Brain microvascular endothelial cell (primary cell): ENCODE measurements at regions not wholly inside any gene's neighbourhood (a gene's known extent, or its start where the extent isn't known, plus 50 kb on each side); places are given as distances from the start of the nearest gene placed in this dataset.
"Not testable (repeated sequence)": the region's sequence is repeated elsewhere in the genome, so short reads cannot be mapped to it uniquely, and the experiment has no call there.

Experiments used
- DNase-seq: peaks from one replicate; pipeline ENCODE4 v3.0.0-alpha.2; 2020
- H3K27ac ChIP-seq: fragments of 250-450 bp; sonication (Bioruptor Pico); 2 replicates; pipeline ENCODE4 v1.5.1; 2020; ENCODE audit warnings: mild to moderate bottlenecking, moderate library complexity
- H3K27me3 ChIP-seq: fragments of 250-450 bp; sonication (Bioruptor Pico); replicated peaks from 2 replicates; pipeline ENCODE4 v1.5.1; 2020; ENCODE audit warnings: mild to moderate bottlenecking
- H3K36me3 ChIP-seq: fragments of 250-450 bp; sonication (Bioruptor Pico); replicated peaks from 2 replicates; pipeline ENCODE4 v1.5.1; 2020; ENCODE audit warnings: mild to moderate bottlenecking
- H3K4me3 ChIP-seq: 2 replicates; pipeline ENCODE4 v1.5.1; 2011; ENCODE audit warnings: low read depth, mild to moderate bottlenecking, control low read depth, low read length, moderate library complexity
- CTCF ChIP-seq: IDR thresholded peaks from 2 replicates; pipeline ENCODE4 v1.5.1; 2011; ENCODE audit warnings: low read depth, mild to moderate bottlenecking, moderate library complexity, low read length, control low read depth, inconsistent platforms; ENCODE audit errors: missing control alignments
- in situ Hi-C: cut with HindIII; loops from 2 replicates; pipeline ENCODE4 v1.10.0; 2017; ENCODE audit warnings: low sequenced_read_pairs, low pct_ligation_motif_present

- Histone ChIP-seq H3K27ac (no peak overlapping the region), H3K36me3 (no peaks in the 10 kb centered on the region), H3K4me3 (no peak overlapping the region), H3K27me3 (no peaks in the 10 kb centered on the region)
- in situ Hi-C loops = no loop called here
- DNase-seq = no peak
- TF ChIP-seq CTCF = no peak
Measured at GRCh38 chr4:189001971-189002450, 862.8 kb downstream of the TRIML1 start.

DNA sequence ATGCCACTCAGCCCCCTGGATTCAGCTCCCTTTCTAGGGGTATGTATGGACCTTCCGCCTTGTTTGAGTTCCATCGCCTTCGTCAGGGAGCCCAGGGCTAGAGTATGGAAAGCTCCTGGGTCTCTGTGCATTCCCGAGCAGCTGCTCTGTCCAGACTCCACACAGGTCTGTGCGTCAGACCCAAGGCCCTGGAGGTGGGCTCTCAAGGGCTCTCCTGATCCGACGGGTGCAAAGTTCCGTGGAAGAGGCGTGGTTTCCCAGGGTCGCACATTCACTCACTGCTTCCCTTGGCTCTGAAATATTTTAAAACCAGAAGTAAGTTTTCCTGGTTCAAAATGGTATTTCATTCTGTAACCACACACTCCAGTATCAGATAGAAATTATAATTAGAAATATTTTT, 863.2 kb downstream of the TRIML1 start:
- in situ Hi-C loops = no loop called here
- Histone ChIP-seq H3K4me3 (no peak overlapping the region), H3K27me3 (no peaks in the 10 kb centered on the region), H3K27ac (no peak overlapping the region), H3K36me3 (no peaks in the 10 kb centered on the region)
- no peak for TF ChIP-seq CTCF
- DNase-seq = no peak

DNA sequence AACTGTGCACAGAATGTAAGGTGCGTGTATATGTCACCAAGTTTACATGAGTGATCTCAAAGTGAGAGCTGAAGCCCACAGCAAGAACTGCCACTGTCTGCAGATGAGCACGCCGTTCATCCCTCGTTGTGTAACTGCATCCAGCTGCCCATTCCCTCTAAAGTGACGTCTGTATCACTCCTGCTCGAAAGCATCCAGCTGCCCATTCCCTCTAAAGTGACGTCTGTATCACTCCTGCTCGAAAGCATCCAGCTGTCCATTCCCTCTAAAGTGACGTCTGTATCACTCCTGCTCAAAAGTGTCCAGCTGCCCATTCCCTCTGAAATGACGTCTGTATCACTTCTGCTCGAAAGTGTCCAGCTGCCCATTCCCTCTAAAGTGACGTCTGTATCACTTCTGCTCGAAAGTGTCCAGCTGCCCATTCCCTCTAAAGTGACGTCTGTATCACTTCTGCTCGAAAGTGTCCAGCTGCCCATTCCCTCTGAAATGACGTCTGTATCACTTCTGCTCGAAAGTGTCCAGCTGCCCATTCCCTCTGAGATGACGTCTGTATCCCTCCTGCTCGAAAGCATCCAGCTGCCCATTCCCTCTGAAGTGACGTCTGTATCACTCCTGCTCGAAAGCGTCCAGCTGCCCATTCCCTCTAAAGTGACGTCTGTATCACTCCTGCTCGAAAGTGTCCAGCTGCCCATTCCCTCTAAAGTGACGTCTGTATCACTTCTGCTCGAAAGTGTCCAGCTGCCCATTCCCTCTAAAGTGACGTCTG, 871.4 kb downstream of the TRIML1 start:
- H3K4me3 ChIP-seq, H3K36me3 ChIP-seq, DNase-seq, H3K27me3 ChIP-seq, H3K27ac ChIP-seq, in situ Hi-C loops: not testable (repeated sequence)

DNA sequence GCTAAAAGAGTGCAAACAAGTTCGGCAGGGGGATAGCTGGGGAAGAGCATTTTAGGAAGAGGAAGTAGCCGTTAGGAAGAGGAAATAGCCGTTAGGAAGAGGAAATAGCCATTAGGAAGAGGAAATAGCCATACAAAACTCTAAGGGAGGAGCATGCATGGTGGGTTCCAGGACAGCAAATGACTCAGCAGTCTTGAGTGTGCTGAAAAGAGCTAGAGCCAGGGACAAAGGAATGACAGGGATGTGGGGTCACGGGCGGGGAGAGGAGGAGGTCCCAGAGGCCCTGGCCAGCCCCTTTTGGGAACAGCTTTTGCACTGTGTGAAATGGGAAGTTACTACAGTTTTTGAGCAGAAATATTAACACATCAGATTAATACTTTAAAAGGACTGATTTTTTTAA, 882.6 kb downstream of the TRIML1 start:
- TF ChIP-seq CTCF = no peak
- Histone ChIP-seq H3K27me3 (no peaks in the 10 kb centered on the region), H3K27ac (peak overlapping the region; percentile 57), H3K4me3 (no peak overlapping the region), H3K36me3 (no peaks in the 10 kb centered on the region)
- DNase-seq = peak; percentile 45
- in situ Hi-C loops = no loop called here

DNA sequence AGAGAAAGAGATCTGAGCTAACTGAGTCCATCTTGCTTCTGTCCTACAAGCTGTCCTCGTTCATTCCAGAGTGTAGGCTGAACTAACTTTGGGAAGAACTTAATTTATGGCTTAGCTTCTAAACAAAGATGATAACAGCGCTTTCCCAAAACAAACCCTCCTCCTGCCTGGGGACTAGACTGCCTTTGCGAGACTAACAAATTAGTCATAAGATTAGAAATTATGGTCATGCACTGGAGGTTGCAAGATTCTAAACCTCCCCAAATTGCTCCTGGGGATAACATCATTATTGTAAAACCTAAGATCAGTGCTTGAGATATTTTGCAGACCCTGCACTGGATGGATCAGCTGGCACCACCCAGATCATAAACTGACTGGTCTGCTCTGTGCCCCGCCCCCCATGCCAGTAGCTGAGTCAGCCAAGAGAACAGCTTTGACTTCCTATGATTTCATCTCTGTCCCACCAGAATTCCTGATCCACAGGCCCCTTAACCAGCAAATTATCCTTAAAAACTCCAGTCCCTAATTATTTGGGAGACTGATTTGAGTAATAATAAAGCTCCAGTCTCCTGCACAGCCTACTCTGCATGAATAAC, 883.3 kb downstream of the TRIML1 start:
- no peak for TF ChIP-seq CTCF
- peak; percentile 32 for DNase-seq
- no peaks in the 10 kb centered on the region for H3K27me3 ChIP-seq
- no peaks in the 10 kb centered on the region for H3K36me3 ChIP-seq
- in situ Hi-C loops = no loop called here
- peak overlapping the region; percentile 57 for H3K27ac ChIP-seq
- no peak overlapping the region for H3K4me3 ChIP-seq

DNA sequence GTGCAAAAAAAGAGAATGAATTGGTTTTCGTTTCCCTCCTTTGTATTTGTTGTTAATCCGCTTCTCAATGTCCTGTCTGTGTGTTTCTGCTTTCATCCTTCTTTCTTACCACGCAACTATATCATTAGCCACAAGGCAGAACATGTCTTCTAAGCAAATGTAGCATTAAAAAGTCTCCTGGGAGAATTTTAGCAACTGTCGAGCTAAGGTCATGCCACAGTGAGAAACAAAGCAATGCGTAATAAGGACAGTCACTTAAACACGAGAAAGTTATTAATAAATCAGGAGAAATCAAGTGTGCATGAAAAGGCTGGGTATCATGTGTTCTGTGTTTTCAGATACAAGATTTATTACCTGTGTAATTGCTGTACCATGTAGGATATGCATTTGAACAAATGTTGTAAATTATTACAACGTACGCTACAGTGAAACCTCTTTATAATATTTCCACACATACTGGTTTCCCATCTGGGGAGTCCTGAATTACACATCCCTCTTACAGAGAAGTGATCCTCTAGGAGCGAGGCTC, 890.8 kb downstream of the TRIML1 start:
- Histone ChIP-seq H3K27me3 (no peaks in the 10 kb centered on the region), H3K36me3 (no peaks in the 10 kb centered on the region), H3K27ac (no peak overlapping the region), H3K4me3 (no peak overlapping the region)
- no peak for TF ChIP-seq CTCF
- DNase-seq = no peak
- in situ Hi-C loops = no loop called here
